ENCODE measurements at regions not wholly inside any gene's neighbourhood (a gene's known extent, or its start where the extent isn't known, plus 50 kb on each side); places are given as distances from the start of the nearest gene placed in this dataset.

DNA sequence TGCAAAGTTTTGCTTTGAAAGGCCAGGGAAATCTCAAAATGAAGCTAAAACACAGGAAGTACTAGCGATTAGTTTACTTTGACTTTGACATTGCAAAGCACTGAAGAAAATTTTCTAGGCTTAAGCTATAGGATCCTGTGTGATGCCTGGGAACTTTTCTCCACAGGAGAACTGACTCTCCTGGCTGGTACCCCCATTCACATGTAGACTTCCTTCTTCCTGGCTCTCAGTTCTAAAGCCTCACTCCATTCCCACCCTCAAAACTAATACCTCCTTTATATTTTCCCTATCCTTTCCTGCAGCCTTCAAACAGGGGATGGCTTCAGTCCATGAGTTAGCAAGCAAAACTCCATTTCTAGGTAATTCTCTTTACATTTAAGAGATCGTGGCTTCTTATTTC lies 189.5 kb downstream of the SLITRK1 start:
- no peak for DNase-seq
- TF ChIP-seq, protein P1, sequence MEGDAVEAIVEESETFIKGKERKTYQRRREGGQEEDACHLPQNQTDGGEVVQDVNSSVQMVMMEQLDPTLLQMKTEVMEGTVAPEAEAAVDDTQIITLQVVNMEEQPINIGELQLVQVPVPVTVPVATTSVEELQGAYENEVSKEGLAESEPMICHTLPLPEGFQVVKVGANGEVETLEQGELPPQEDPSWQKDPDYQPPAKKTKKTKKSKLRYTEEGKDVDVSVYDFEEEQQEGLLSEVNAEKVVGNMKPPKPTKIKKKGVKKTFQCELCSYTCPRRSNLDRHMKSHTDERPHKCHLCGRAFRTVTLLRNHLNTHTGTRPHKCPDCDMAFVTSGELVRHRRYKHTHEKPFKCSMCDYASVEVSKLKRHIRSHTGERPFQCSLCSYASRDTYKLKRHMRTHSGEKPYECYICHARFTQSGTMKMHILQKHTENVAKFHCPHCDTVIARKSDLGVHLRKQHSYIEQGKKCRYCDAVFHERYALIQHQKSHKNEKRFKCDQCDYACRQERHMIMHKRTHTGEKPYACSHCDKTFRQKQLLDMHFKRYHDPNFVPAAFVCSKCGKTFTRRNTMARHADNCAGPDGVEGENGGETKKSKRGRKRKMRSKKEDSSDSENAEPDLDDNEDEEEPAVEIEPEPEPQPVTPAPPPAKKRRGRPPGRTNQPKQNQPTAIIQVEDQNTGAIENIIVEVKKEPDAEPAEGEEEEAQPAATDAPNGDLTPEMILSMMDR (IDR thresholded peaks at IDR 0.05), result no peak
- TF ChIP-seq POLR2A (IDR thresholded peaks at IDR 0.05), result no peak
- no peaks in the 10 kb centered on the region for H3K36me3 ChIP-seq (replicated peaks in 1 of 2)
- no peaks in the 10 kb centered on the region for H3K4me1 ChIP-seq (replicated peaks in 1 of 2)
- H3K27ac ChIP-seq, result no peak overlapping the region
- 77 to 81% (median 79%) methylated on average over 2 of the region's 2 CpGs for WGBS, 4 donors
- no peaks in the 10 kb centered on the region for H3K9me3 ChIP-seq (replicated peaks in 1 of 3)
- H3K27me3 ChIP-seq, result no peaks in the 10 kb centered on the region
- H3K4me3 ChIP-seq, result no peak overlapping the region
- intact Hi-C loops (cut with DNase I), result no loop called here

DNA sequence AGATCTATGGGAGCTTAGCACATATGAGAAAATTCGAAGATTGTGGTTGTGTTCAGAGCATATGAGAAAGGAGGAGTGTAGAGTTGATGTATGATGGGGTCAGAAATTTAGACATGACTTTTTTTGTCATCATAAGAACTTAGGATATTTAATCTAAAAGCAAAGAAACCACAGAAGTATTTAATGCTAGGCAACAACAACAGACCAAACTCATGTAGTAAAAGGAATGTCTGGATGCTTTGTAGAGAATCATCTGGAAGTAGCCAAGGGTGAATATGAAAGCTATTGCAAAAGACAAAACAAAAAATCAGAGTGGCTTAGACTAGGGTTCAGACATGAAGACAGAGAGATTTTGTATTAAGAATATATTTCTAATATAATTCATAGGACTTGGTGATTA lies 190.3 kb downstream of the SLITRK1 start:
- H3K36me3 ChIP-seq (replicated peaks in 1 of 2), result no peaks in the 10 kb centered on the region
- TF ChIP-seq, protein P1 (IDR thresholded peaks at IDR 0.05), result no peak
- no peak for TF ChIP-seq POLR2A (IDR thresholded peaks at IDR 0.05)
- H3K27me3 ChIP-seq, result no peaks in the 10 kb centered on the region
- DNase-seq, result no peak
- intact Hi-C loops (cut with DNase I), result no loop called here
- H3K27ac ChIP-seq, result no peak overlapping the region
- 48 to 73% (median 58%) methylated on average over 1 of the region's 1 CpG for WGBS, 4 donors
- H3K9me3 ChIP-seq (replicated peaks in 1 of 3), result no peaks in the 10 kb centered on the region
- H3K4me3 ChIP-seq, result no peak overlapping the region
- H3K4me1 ChIP-seq (replicated peaks in 1 of 2), result no peaks in the 10 kb centered on the region

DNA sequence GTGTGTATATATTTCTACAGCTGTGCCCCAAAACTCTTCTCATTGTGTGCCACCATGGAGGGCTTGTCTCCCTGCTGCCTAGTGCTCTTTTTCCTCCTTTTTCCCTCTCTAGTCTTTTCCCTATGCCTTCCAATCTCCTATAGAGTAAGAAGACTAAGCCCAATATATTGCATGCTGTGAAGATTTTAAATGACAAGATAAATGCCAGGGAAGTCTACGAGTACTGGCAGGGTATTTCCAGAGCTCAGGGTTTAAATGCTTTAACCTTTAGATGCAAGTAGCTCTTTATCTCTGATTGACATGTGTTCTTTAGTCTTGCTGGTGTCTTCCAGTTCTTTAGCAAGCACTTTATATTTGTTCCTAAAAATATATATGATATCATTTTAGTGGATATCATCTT lies 200.7 kb downstream of the SLITRK1 start:
- WGBS, 4 donors, result 41 to 55% (median 53%) methylated on average over 1 of the region's 1 CpG

DNA sequence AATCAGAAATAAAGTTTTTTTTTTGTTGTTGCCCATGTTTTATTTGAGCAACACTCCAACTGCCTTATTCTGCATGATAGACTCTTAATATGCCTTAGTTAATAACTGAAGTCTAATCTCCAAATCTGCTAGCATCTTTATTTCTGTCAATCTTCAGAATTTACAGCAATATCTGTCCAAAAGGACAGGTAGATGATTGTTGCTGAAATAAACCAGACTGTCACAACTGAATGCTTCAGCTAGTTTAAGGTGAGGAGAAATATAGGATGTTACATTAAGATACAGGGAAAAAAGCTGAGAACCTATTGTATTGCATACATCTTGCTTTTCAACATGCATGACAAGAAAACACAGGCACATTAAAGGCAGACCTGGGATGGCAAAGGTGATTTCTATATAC lies 204.3 kb downstream of the SLITRK1 start:
- TF ChIP-seq POLR2A (IDR thresholded peaks at IDR 0.05), result no peak
- TF ChIP-seq, protein P1 (IDR thresholded peaks at IDR 0.05), result no peak
- Histone ChIP-seq H3K9me3 (replicated peaks in 1 of 3) (no peaks in the 10 kb centered on the region), H3K27me3 (no peaks in the 10 kb centered on the region), H3K27ac (no peak overlapping the region), H3K36me3 (replicated peaks in 1 of 2) (no peaks in the 10 kb centered on the region), H3K4me1 (replicated peaks in 1 of 2) (no peaks in the 10 kb centered on the region), H3K4me3 (no peak overlapping the region)
- intact Hi-C loops (cut with DNase I), result no loop called here
- no peak for DNase-seq

More for the DNA sequence above, 200.7 kb downstream of the SLITRK1 start:
- H3K4me1 ChIP-seq (replicated peaks in 1 of 2), result no peaks in the 10 kb centered on the region
- no peaks in the 10 kb centered on the region for H3K9me3 ChIP-seq (replicated peaks in 1 of 3)
- no peak overlapping the region for H3K27ac ChIP-seq
- intact Hi-C loops (cut with DNase I), result no loop called here
- no peaks in the 10 kb centered on the region for H3K36me3 ChIP-seq (replicated peaks in 1 of 2)
- DNase-seq, result no peak
- no peak overlapping the region for H3K4me3 ChIP-seq
- TF ChIP-seq POLR2A (IDR thresholded peaks at IDR 0.05), result no peak
- TF ChIP-seq, protein P1 (IDR thresholded peaks at IDR 0.05), result no peak
- no peaks in the 10 kb centered on the region for H3K27me3 ChIP-seq
